NCI-H1417 (cell line): ENCODE measurements at regions not wholly inside any gene's neighbourhood (a gene's known extent, or its start where the extent isn't known, plus 50 kb on each side); places are given as distances from the start of the nearest gene placed in this dataset.

Source experiments
- DNase-seq, 3 experiments: peaks; one replicate each; lab custom pipeline; 2025; lab: John Stamatoyannopoulos, UW

DNA sequence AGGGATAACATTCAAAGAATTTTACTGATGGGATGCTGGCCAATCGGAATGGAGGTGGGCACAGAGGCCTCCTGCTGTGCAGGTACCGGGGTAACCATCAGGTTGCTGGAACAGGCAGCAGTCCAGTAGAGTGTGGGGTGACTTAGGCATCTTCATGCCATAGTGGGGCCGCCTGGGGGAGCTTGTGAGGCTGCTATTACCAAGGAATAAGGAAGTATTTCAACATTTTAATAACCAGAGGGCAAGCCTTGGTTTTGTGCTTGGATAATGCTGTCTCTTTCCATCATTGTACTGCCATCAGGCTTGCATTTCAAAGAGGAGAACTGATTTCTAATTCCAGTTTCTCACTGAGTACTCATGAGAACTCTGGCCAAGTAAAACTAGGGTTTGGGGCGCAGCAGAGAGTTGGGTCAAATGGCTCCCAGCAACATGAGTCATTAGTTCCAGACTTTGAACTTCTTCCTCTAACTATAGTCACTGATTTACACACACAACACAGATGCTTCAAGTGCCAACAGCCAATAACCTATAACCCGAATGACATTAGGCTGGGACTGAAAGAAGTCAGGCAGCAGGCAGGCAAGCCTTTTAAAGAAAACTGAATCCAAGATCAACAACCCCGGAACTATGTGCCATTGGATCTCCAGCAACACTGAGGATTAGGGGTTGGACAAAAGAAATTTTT is 56.1 kb upstream of the FHL2 start:
- DNase-seq, result no peak

DNA sequence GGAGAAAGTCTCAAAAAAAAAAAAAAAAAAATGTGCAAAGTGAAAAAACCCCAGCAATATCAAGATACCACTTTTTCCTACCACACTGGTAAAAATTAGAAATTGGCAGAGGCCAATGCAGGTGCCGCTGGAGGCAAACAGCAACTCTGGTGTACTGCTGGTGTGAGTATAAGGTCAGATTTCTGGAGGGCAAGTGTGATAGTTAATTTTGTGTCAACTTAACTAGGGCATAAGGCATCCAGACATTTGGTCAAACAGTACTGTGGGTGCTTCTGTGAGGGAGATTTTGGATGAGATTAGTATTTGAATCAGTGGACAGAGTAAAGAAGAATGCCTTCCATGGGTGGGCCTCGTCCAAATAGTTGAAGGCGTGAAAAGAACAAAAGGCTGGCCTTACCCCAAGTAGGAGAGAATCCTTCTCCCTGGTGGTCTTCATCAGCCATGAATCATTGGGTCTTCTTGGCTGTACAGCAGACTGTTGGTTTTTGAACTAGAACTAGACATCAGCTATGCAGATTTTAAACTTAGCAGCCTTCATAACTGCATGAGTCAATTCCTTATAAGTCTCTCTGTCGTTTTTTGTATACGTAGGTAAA is 52.8 kb upstream of the FHL2 start:
- DNase-seq, result no peak

GRCh38 chr2:105450471-105450870 is 51.6 kb upstream of the FHL2 start:
- DNase-seq, result no peak

DNA sequence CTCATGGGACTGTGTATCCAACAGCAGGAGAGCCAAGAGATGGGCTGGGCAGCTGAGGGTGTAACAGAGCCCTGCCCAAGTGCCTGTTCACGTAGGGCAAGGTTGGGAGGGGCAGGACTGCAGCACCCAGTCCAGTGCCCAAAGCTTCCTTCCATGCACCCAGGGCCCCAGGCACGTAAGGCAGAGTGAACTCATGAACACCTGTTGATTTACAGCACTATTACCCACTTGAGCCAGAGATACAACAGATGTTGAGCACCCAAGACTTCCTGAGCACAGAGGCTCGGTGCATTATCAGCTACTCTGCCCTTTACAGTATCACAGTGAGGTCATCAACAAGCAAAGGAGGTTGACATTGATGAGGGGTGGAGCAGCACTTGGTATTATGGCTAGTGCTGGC is 50.2 kb upstream of the FHL2 start:
- peak in 2 of 3 experiments; percentile 56 to 82 for DNase-seq
